ENCODE measurements at regions not wholly inside any gene's neighbourhood (a gene's known extent, or its start where the extent isn't known, plus 50 kb on each side); places are given as distances from the start of the nearest gene placed in this dataset.

DNA sequence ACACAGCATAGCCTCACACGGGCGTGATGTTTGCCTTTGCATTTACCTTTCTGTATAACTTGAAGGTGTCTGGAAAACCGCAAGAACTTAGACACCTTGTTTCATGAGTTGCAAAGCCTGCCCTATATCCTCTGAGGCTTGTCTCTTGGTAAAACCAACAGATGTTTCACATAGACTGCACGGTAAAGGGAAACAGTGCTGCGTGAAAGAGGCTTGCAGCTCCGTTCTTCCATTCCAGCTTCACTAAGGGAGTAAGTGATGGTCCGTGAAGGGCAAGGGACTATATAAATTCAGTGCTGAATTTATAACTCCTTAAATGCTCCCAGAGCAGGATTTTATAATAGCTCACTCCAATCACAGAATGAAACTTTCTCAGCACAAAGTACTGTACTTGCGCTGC, 360.5 kb downstream of the SOX11 start (continued):
- TF ChIP-seq, protein P1, sequence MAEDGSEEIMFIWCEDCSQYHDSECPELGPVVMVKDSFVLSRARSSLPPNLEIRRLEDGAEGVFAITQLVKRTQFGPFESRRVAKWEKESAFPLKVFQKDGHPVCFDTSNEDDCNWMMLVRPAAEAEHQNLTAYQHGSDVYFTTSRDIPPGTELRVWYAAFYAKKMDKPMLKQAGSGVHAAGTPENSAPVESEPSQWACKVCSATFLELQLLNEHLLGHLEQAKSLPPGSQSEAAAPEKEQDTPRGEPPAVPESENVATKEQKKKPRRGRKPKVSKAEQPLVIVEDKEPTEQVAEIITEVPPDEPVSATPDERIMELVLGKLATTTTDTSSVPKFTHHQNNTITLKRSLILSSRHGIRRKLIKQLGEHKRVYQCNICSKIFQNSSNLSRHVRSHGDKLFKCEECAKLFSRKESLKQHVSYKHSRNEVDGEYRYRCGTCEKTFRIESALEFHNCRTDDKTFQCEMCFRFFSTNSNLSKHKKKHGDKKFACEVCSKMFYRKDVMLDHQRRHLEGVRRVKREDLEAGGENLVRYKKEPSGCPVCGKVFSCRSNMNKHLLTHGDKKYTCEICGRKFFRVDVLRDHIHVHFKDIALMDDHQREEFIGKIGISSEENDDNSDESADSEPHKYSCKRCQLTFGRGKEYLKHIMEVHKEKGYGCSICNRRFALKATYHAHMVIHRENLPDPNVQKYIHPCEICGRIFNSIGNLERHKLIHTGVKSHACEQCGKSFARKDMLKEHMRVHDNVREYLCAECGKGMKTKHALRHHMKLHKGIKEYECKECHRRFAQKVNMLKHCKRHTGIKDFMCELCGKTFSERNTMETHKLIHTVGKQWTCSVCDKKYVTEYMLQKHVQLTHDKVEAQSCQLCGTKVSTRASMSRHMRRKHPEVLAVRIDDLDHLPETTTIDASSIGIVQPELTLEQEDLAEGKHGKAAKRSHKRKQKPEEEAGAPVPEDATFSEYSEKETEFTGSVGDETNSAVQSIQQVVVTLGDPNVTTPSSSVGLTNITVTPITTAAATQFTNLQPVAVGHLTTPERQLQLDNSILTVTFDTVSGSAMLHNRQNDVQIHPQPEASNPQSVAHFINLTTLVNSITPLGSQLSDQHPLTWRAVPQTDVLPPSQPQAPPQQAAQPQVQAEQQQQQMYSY (CRISPR knock-in tag; IDR thresholded peaks at IDR 0.05), result no peak
- TF ChIP-seq, protein P2, sequence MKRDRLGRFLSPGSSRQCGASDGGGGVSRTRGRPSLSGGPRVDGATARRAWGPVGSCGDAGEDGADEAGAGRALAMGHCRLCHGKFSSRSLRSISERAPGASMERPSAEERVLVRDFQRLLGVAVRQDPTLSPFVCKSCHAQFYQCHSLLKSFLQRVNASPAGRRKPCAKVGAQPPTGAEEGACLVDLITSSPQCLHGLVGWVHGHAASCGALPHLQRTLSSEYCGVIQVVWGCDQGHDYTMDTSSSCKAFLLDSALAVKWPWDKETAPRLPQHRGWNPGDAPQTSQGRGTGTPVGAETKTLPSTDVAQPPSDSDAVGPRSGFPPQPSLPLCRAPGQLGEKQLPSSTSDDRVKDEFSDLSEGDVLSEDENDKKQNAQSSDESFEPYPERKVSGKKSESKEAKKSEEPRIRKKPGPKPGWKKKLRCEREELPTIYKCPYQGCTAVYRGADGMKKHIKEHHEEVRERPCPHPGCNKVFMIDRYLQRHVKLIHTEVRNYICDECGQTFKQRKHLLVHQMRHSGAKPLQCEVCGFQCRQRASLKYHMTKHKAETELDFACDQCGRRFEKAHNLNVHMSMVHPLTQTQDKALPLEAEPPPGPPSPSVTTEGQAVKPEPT (CRISPR knock-in tag; IDR thresholded peaks at IDR 0.05; ENCODE audit: low read depth), result no peak
- TF ChIP-seq, protein P3, sequence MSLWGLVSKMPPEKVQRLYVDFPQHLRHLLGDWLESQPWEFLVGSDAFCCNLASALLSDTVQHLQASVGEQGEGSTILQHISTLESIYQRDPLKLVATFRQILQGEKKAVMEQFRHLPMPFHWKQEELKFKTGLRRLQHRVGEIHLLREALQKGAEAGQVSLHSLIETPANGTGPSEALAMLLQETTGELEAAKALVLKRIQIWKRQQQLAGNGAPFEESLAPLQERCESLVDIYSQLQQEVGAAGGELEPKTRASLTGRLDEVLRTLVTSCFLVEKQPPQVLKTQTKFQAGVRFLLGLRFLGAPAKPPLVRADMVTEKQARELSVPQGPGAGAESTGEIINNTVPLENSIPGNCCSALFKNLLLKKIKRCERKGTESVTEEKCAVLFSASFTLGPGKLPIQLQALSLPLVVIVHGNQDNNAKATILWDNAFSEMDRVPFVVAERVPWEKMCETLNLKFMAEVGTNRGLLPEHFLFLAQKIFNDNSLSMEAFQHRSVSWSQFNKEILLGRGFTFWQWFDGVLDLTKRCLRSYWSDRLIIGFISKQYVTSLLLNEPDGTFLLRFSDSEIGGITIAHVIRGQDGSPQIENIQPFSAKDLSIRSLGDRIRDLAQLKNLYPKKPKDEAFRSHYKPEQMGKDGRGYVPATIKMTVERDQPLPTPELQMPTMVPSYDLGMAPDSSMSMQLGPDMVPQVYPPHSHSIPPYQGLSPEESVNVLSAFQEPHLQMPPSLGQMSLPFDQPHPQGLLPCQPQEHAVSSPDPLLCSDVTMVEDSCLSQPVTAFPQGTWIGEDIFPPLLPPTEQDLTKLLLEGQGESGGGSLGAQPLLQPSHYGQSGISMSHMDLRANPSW (CRISPR knock-in tag; IDR thresholded peaks at IDR 0.05; ENCODE audit: borderline replicate concordance), result no peak
- TF ChIP-seq, protein P4, sequence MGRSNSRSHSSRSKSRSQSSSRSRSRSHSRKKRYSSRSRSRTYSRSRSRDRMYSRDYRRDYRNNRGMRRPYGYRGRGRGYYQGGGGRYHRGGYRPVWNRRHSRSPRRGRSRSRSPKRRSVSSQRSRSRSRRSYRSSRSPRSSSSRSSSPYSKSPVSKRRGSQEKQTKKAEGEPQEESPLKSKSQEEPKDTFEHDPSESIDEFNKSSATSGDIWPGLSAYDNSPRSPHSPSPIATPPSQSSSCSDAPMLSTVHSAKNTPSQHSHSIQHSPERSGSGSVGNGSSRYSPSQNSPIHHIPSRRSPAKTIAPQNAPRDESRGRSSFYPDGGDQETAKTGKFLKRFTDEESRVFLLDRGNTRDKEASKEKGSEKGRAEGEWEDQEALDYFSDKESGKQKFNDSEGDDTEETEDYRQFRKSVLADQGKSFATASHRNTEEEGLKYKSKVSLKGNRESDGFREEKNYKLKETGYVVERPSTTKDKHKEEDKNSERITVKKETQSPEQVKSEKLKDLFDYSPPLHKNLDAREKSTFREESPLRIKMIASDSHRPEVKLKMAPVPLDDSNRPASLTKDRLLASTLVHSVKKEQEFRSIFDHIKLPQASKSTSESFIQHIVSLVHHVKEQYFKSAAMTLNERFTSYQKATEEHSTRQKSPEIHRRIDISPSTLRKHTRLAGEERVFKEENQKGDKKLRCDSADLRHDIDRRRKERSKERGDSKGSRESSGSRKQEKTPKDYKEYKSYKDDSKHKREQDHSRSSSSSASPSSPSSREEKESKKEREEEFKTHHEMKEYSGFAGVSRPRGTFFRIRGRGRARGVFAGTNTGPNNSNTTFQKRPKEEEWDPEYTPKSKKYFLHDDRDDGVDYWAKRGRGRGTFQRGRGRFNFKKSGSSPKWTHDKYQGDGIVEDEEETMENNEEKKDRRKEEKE (IDR thresholded peaks at IDR 0.05), result no peak
- TF ChIP-seq SP1 (IDR thresholded peaks at IDR 0.05) (no peak), SP1 (CRISPR knock-in tag; IDR thresholded peaks at IDR 0.05) (no peak)

All from HepG2 (cell line).